H1 (cell line): ENCODE measurements at regions not wholly inside any gene's neighbourhood (a gene's known extent, or its start where the extent isn't known, plus 50 kb on each side); places are given as distances from the start of the nearest gene placed in this dataset.

ENCODE experiments used
- CTCF ChIA-PET: fragments of 300-600 bp; sonication (Branson Sonifier 250); formaldehyde crosslinking; loops from one replicate; lab custom pipeline; 2021; ENCODE audit not compliant: partially characterized antibody; lab: Charles Lee
- POLR2A ChIA-PET: fragments of 300-600 bp; sonication (Branson Sonifier 250); formaldehyde crosslinking; loops from one replicate; lab custom pipeline; 2021; ENCODE audit warnings: inconsistent platforms; ENCODE audit not compliant: partially characterized antibody; lab: Charles Lee
- DNase-seq, 2 experiments: peaks; one replicate each; pipeline versions ENCODE4 v3.0.0 to v3.0.0-alpha.2; 2010 to 2022; ENCODE audit warnings: low spot score in 2 of 2, low read depth in 1 of 2, mixed read lengths in 1 of 2
- FAIRE-seq: peaks from 2 replicates; lab custom pipeline; 2011; peaks lifted over from hg19 to GRCh38; lab: Jason Lieb, UNC
- H2AFZ ChIP-seq: 2 replicates; pipeline ENCODE4 v1.8.1; 2012; ENCODE audit warnings: low read length, inconsistent platforms
- H2AK5ac ChIP-seq: 2 replicates; pipeline ENCODE4 v1.6.1; 2013; ENCODE audit warnings: low read depth, low read length
- H2BK120ac ChIP-seq: replicated peaks from 2 replicates; pipeline ENCODE3; 2013; ENCODE audit warnings: low read depth, low read length, inconsistent platforms
- H2BK12ac ChIP-seq: 2 replicates; pipeline ENCODE4 v1.6.1; 2013; ENCODE audit warnings: low read depth, low read length
- H2BK15ac ChIP-seq: 2 replicates; pipeline ENCODE4 v1.6.1; 2013; ENCODE audit warnings: low read length
- H2BK20ac ChIP-seq: 2 replicates; pipeline ENCODE4 v1.6.1; 2013; ENCODE audit warnings: low read length
- H2BK5ac ChIP-seq: 2 replicates; pipeline ENCODE4 v1.6.1; 2013; ENCODE audit warnings: low read depth, low read length
- H3K14ac ChIP-seq: 2 replicates; pipeline ENCODE4 v1.6.1; 2013; ENCODE audit warnings: inconsistent platforms; ENCODE audit not compliant: insufficient read length
- H3K18ac ChIP-seq: 2 replicates; pipeline ENCODE4 v1.6.1; 2013; ENCODE audit warnings: low read length; ENCODE audit errors: extremely low read depth
- H3K23ac ChIP-seq: 2 replicates; pipeline ENCODE4 v1.6.1; 2013; ENCODE audit warnings: inconsistent platforms; ENCODE audit not compliant: insufficient read length
- H3K23me2 ChIP-seq: 2 replicates; pipeline ENCODE4 v1.6.1; 2013; ENCODE audit warnings: low read depth, low read length
- H3K27ac ChIP-seq: 2 replicates; pipeline ENCODE4 v1.6.1; 2011; ENCODE audit warnings: low read depth, low read length, inconsistent platforms
- H3K27me3 ChIP-seq, 4 experiments: replicated peaks in 1 of 4; 1 replicate in 1 of 4; 2 replicates in 3 of 4; pipeline versions ENCODE4 v1.6.1 to v1.8.1; 2011 to 2013; ENCODE audit warnings: low read length in 3 of 4, mild to moderate bottlenecking in 3 of 4, inconsistent platforms in 2 of 4, mixed read lengths in 2 of 4, moderate library complexity in 1 of 4; ENCODE audit not compliant: control insufficient read depth in 3 of 4, insufficient read depth in 3 of 4; ENCODE audit errors: extremely low read depth in 1 of 4
- H3K36me3 ChIP-seq, 4 experiments: 2 replicates each; pipeline versions ENCODE4 v1.6.1 to v1.8.1; 2011 to 2013; ENCODE audit warnings: mild to moderate bottlenecking in 4 of 4, low read length in 3 of 4, moderate library complexity in 2 of 4, control low read depth in 1 of 4, inconsistent platforms in 1 of 4; ENCODE audit not compliant: insufficient read depth in 4 of 4, control insufficient read depth in 2 of 4
- H3K4ac ChIP-seq: replicated peaks from 2 replicates; pipeline ENCODE3; 2013; ENCODE audit warnings: low read length, low read depth, mixed read lengths, inconsistent platforms; ENCODE audit not compliant: insufficient read length
- H3K4me1 ChIP-seq, 4 experiments: replicated peaks in 1 of 4; 1 replicate in 1 of 4; 2 replicates in 3 of 4; pipeline versions ENCODE4 v1.6.1 to v1.8.1; 2011 to 2013; ENCODE audit warnings: low read length in 3 of 4, inconsistent platforms in 2 of 4, mixed read lengths in 1 of 4; ENCODE audit not compliant: insufficient read depth in 4 of 4, control insufficient read depth in 3 of 4
- H3K4me2 ChIP-seq, 2 experiments: 2 replicates each; pipeline versions ENCODE4 v1.6.1 to v1.8.1; 2011 to 2013; ENCODE audit warnings: low read depth in 2 of 2, low read length in 2 of 2, control low read depth in 1 of 2, inconsistent platforms in 1 of 2, mild to moderate bottlenecking in 1 of 2; ENCODE audit not compliant: insufficient read depth in 1 of 2
- H3K4me3 ChIP-seq, 4 experiments: fragments of 200-600, 300-600 bp in 1 of 4; sonication (generic), shearing (Covaris generic), sonication (Bioruptor Twin) in 1 of 4; 2 replicates each; pipeline versions ENCODE4 v1.5.1 to v1.8.1; 2011 to 2016; ENCODE audit warnings: low read length in 4 of 4, low read depth in 3 of 4, control low read depth in 2 of 4, inconsistent platforms in 2 of 4, mild to moderate bottlenecking in 2 of 4, mixed read lengths in 1 of 4, moderate library complexity in 1 of 4; ENCODE audit not compliant: insufficient read depth in 2 of 4; ENCODE audit errors: extremely low read depth in 1 of 4
- H3K56ac ChIP-seq: replicated peaks from 2 replicates; pipeline ENCODE3; 2013; ENCODE audit warnings: low read depth, mild to moderate bottlenecking, mixed read lengths, low read length, inconsistent platforms; ENCODE audit not compliant: insufficient read length
- H3K79me1 ChIP-seq: 2 replicates; pipeline ENCODE4 v1.6.1; 2013; ENCODE audit warnings: low read depth, low read length, control low read depth
- H3K79me2 ChIP-seq, 2 experiments: 2 replicates each; pipeline versions ENCODE4 v1.6.1 to v1.8.1; 2012 to 2013; ENCODE audit warnings: low read length in 2 of 2, mild to moderate bottlenecking in 2 of 2, inconsistent platforms in 1 of 2; ENCODE audit not compliant: insufficient read depth in 2 of 2, control insufficient read depth in 1 of 2
- H3K9ac ChIP-seq, 4 experiments: replicated peaks in 1 of 4; 1 replicate in 1 of 4; 2 replicates in 3 of 4; pipeline versions ENCODE4 v1.6.1 to v1.8.1; 2011 to 2013; ENCODE audit warnings: low read depth in 3 of 4, low read length in 3 of 4, control low read depth in 2 of 4, mild to moderate bottlenecking in 2 of 4, moderate library complexity in 2 of 4, inconsistent platforms in 1 of 4; ENCODE audit errors: extremely low read depth in 1 of 4
- H3K9me3 ChIP-seq, 2 experiments: 2 replicates each; pipeline versions ENCODE4 v1.6.1 to v1.8.1; 2012 to 2013; ENCODE audit warnings: mild to moderate bottlenecking in 2 of 2, moderate library complexity in 2 of 2, control low read depth in 1 of 2, inconsistent platforms in 1 of 2, low read depth in 1 of 2, low read length in 1 of 2, mixed read lengths in 1 of 2; ENCODE audit not compliant: insufficient read depth in 2 of 2
- H4K20me1 ChIP-seq, 2 experiments: replicated peaks in 1 of 2; 2 replicates each; pipeline versions ENCODE3 to v1.8.1; 2011 to 2013; ENCODE audit warnings: inconsistent platforms in 2 of 2, low read length in 2 of 2, mild to moderate bottlenecking in 1 of 2; ENCODE audit not compliant: insufficient read depth in 2 of 2, control insufficient read depth in 1 of 2
- H4K5ac ChIP-seq: 2 replicates; pipeline ENCODE4 v1.6.1; 2013; ENCODE audit warnings: low read length, low read depth, mixed read lengths, inconsistent platforms; ENCODE audit not compliant: insufficient read length
- H4K8ac ChIP-seq: 2 replicates; pipeline ENCODE4 v1.8.0; 2013; ENCODE audit warnings: mild to moderate bottlenecking, moderate library complexity, low read length, inconsistent platforms; ENCODE audit not compliant: insufficient read depth; ENCODE audit errors: extremely low read depth
- H4K91ac ChIP-seq: replicated peaks from 2 replicates; pipeline ENCODE3; 2013; ENCODE audit warnings: low read length, mixed read lengths, inconsistent platforms; ENCODE audit not compliant: insufficient read length
- BCL11A ChIP-seq, 2 experiments: IDR thresholded peaks; one replicate each; pipeline ENCODE4 v1.6.1; 2011; ENCODE audit warnings: low read depth in 2 of 2, low read length in 2 of 2, mild to moderate bottlenecking in 2 of 2
- CHD2 ChIP-seq: IDR thresholded peaks from 2 replicates; pipeline ENCODE4 v1.6.1; 2012; ENCODE audit warnings: low read length, improper control_type of control experiment
- CTBP2 ChIP-seq: IDR thresholded peaks from 2 replicates; pipeline ENCODE4 v1.7.0; 2011; ENCODE audit warnings: borderline replicate concordance, mild to moderate bottlenecking, moderate library complexity, mixed read lengths, low read length; ENCODE audit not compliant: insufficient read depth, insufficient read length
- EGR1 ChIP-seq: IDR thresholded peaks from 2 replicates; pipeline ENCODE4 v1.6.1; 2011; ENCODE audit warnings: low read depth, low read length, borderline replicate concordance
- KDM5A ChIP-seq: fragments of 200-600 bp; IDR thresholded peaks from 2 replicates; pipeline ENCODE4 v1.7.1; 2012; ENCODE audit warnings: mild to moderate bottlenecking, low read length, inconsistent platforms, mixed read lengths
- POLR2A ChIP-seq, 2 experiments: IDR thresholded peaks; 1 replicate in 1 of 2; 2 replicates in 1 of 2; pipeline ENCODE4 v1.6.1; 2011; ENCODE audit warnings: low read depth in 2 of 2, low read length in 2 of 2, mild to moderate bottlenecking in 2 of 2; ENCODE audit errors: control extremely low read depth in 1 of 2
- POU5F1 ChIP-seq: IDR thresholded peaks from 2 replicates; pipeline ENCODE4 v1.6.1; 2011; ENCODE audit warnings: low read depth, mild to moderate bottlenecking, low read length, moderate library complexity
- SP2 ChIP-seq: IDR thresholded peaks from 2 replicates; pipeline ENCODE4 v1.6.1; 2012; ENCODE audit warnings: mild to moderate bottlenecking, low read length, inconsistent platforms
- SP4 ChIP-seq: IDR thresholded peaks from 2 replicates; pipeline ENCODE4 v1.6.1; 2012; ENCODE audit warnings: low read length, inconsistent platforms
- TAF7 ChIP-seq: optimal IDR thresholded peaks from 2 replicates; pipeline ENCODE3; 2011; ENCODE audit warnings: low read depth, mild to moderate bottlenecking, inconsistent platforms, low read length, moderate library complexity, borderline replicate concordance
- YY1 ChIP-seq: IDR thresholded peaks from 2 replicates; pipeline ENCODE4 v1.6.1; 2011; ENCODE audit warnings: low read depth, mild to moderate bottlenecking, low read length
- WGBS, 2 experiments: shearing (Covaris generic) in 1 of 2; methylation state at CpG; one replicate each; pipeline versions ENCODE4 v1.1.6 to v1.1.7; 2013 to 2015; ENCODE audit warnings: low lambda C conversion rate in 2 of 2, mixed read lengths in 2 of 2, inconsistent platforms in 1 of 2, low coverage in 1 of 2, missing lambda C conversion rate in 1 of 2; ENCODE audit not compliant: insufficient replicate concordance in 2 of 2, insufficient coverage in 1 of 2, insufficient read length in 1 of 2; ENCODE audit errors: extremely low coverage in 1 of 2, missing lambda C conversion rate in 1 of 2; 5-methylcytosine and 5-hydroxymethylcytosine counted together
- TF ChIP-seq, protein P1 (sequence below): IDR thresholded peaks from 2 replicates; pipeline ENCODE4 v1.6.1; 2012; ENCODE audit warnings: low read length, inconsistent platforms
- TF ChIP-seq, protein P2 (sequence below): IDR thresholded peaks from 2 replicates; pipeline ENCODE4 v1.6.1; 2011; ENCODE audit warnings: low read length, improper control_type of control experiment

- no peaks in the 10 kb centered on the region for H3K9me3 ChIP-seq
- no peaks in the 10 kb centered on the region; a peak in 2 of 7 replicates for H3K27me3 ChIP-seq
- no peaks in the 10 kb centered on the region for H3K79me2 ChIP-seq
- no peak overlapping the region for H2BK12ac ChIP-seq
- H3K27ac ChIP-seq = no peak overlapping the region
- no peak overlapping the region for H3K4me2 ChIP-seq
- peaks cover 4% of the 10 kb centered on the region; the same call in 1 of the 2 replicates for H3K23me2 ChIP-seq
- H3K4me1 ChIP-seq = no peaks in the 10 kb centered on the region
- no peak overlapping the region for H4K8ac ChIP-seq
- H4K20me1 ChIP-seq = no peaks in the 10 kb centered on the region
- ChIA-PET POLR2A (no interaction called here), CTCF (interaction anchor here (0.7 to 1.3 kb wide), 4 partner anchors 16 to 99 kb away, joined by 3 read pairs; no protein-coding TSS in a partner anchor)
- DNase-seq (no peak), FAIRE-seq (no peak)
- no peak overlapping the region for H3K4me3 ChIP-seq
- H3K23ac ChIP-seq = no peak overlapping the region
- no peak overlapping the region for H2BK5ac ChIP-seq
- H4K91ac ChIP-seq = no peak overlapping the region
- no peak overlapping the region for H4K5ac ChIP-seq
- H3K14ac ChIP-seq = no peak overlapping the region
- no peak overlapping the region for H2AFZ ChIP-seq
- H3K36me3 ChIP-seq = no peaks in the 10 kb centered on the region
- no peaks in the 10 kb centered on the region for H3K79me1 ChIP-seq
- no peak overlapping the region for H3K18ac ChIP-seq
- H3K9ac ChIP-seq = no peak overlapping the region
- no peak overlapping the region for H2BK20ac ChIP-seq
- no peak overlapping the region for H3K4ac ChIP-seq
- H2BK120ac ChIP-seq = no peak overlapping the region
- WGBS, 2 experiments = 90% methylated on average over 6 of the region's 8 CpGs; no CpG with 5 or more reads in 1 of the 2 experiments
- no peak overlapping the region for H3K56ac ChIP-seq
- H2AK5ac ChIP-seq = no peak overlapping the region
- H2BK15ac ChIP-seq = no peak overlapping the region
- no peak for TF ChIP-seq KDM5A
- no peak for TF ChIP-seq TAF7
- no peak for TF ChIP-seq CTBP2
- TF ChIP-seq, protein P1, sequence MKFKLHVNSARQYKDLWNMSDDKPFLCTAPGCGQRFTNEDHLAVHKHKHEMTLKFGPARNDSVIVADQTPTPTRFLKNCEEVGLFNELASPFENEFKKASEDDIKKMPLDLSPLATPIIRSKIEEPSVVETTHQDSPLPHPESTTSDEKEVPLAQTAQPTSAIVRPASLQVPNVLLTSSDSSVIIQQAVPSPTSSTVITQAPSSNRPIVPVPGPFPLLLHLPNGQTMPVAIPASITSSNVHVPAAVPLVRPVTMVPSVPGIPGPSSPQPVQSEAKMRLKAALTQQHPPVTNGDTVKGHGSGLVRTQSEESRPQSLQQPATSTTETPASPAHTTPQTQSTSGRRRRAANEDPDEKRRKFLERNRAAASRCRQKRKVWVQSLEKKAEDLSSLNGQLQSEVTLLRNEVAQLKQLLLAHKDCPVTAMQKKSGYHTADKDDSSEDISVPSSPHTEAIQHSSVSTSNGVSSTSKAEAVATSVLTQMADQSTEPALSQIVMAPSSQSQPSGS = no peak
- TF ChIP-seq POLR2A (IDR thresholded peaks at IDR 0.05; ENCODE audit: control extremely low read depth in 1 of 2, low read depth in 2 of 2, low read length in 2 of 2) = no peak
- no peak for TF ChIP-seq EGR1
- no peak for TF ChIP-seq YY1
- TF ChIP-seq, protein P2, sequence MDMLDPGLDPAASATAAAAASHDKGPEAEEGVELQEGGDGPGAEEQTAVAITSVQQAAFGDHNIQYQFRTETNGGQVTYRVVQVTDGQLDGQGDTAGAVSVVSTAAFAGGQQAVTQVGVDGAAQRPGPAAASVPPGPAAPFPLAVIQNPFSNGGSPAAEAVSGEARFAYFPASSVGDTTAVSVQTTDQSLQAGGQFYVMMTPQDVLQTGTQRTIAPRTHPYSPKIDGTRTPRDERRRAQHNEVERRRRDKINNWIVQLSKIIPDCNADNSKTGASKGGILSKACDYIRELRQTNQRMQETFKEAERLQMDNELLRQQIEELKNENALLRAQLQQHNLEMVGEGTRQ = no peak
- TF ChIP-seq POU5F1 = no peak
- no peak for TF ChIP-seq BCL11A (IDR thresholded peaks at IDR 0.05; ENCODE audit: low read depth in 2 of 2, low read length in 2 of 2)
- no peak for TF ChIP-seq SP4
- no peak for TF ChIP-seq CHD2
- TF ChIP-seq SP2 = no peak
These were observed 52.8 kb upstream of the POFUT2 start for GRCh38 chr21:45340515-45340914.
